ENCODE measurements at regions not wholly inside any gene's neighbourhood (a gene's known extent, or its start where the extent isn't known, plus 50 kb on each side); places are given as distances from the start of the nearest gene placed in this dataset.

GRCh38 chr3:174716956-174717505 is 142.1 kb upstream of the NAALADL2 start:
- CTCF ChIA-PET, result no interaction called here
- TF ChIP-seq TCF7L2 (IDR thresholded peaks at IDR 0.05; ENCODE audit: low read depth, low read length), result no peak
- TF ChIP-seq SIN3A (IDR thresholded peaks at IDR 0.05; ENCODE audit: borderline replicate concordance, insufficient read depth, low read depth, low read length), result no peak
- no peak for TF ChIP-seq POLR2AphosphoS5 (IDR thresholded peaks at IDR 0.05; ENCODE audit: low read depth, low read length)

GRCh38 chr3:174720717-174721116 is 138.4 kb upstream of the NAALADL2 start:
- in situ Hi-C loops (cut with HindIII; ENCODE audit: low pct_unique_long_range_greater_than_20kb, low sequenced_read_pairs), result no loop called here
- no peak for DNase-seq (ENCODE audit: low read depth, low spot score)
- Histone ChIP-seq H3K4me3 (ENCODE audit: low read depth in 2 of 2, low read length in 2 of 2) (no peak overlapping the region), H3K9me3 (ENCODE audit: control insufficient read depth, insufficient read depth, low read depth, low read length) (no peaks in the 10 kb centered on the region), H3K36me3 (ENCODE audit: control insufficient read depth, insufficient read depth, low read length) (no peaks in the 10 kb centered on the region), H3K4me1 (ENCODE audit: control insufficient read depth, insufficient read depth, low read length) (no peaks in the 10 kb centered on the region), H3K27ac (ENCODE audit: low read length) (no peak overlapping the region), H3K27me3 (ENCODE audit: control insufficient read depth, insufficient read depth, low read length) (no peaks in the 10 kb centered on the region)
- ATAC-seq, result no peak
- no TSS peak for BruUV-seq (replicated peaks)
- CTCF ChIA-PET, result no interaction called here
- POLR2A ChIA-PET, result no interaction called here
- intact Hi-C loops (cut with micrococcal nuclease; ENCODE audit: unreplicated experiment), result no loop called here
- TF ChIP-seq REST (IDR thresholded peaks at IDR 0.05; ENCODE audit: insufficient read depth in 1 of 2, low read depth in 2 of 2, low read length in 1 of 2) (no peak), POLR2AphosphoS5 (IDR thresholded peaks at IDR 0.05; ENCODE audit: low read depth, low read length) (no peak), CTCF (IDR thresholded peaks at IDR 0.05) (no peak), SIN3A (IDR thresholded peaks at IDR 0.05; ENCODE audit: borderline replicate concordance, insufficient read depth, low read depth, low read length) (no peak)

More at GRCh38 chr3:174716956-174717505, 142.1 kb upstream of the NAALADL2 start:
- POLR2A ChIA-PET, result no interaction called here
- H3K4me3 ChIP-seq (ENCODE audit: low read depth in 2 of 2, low read length in 2 of 2), result no peak overlapping the region
- ATAC-seq (no peak), DNase-seq (ENCODE audit: low read depth, low spot score) (no peak)
- H3K4me1 ChIP-seq (ENCODE audit: control insufficient read depth, insufficient read depth, low read length), result no peaks in the 10 kb centered on the region
- in situ Hi-C loops (cut with HindIII; ENCODE audit: low pct_unique_long_range_greater_than_20kb, low sequenced_read_pairs) (no loop called here), intact Hi-C loops (cut with micrococcal nuclease; ENCODE audit: unreplicated experiment) (no loop called here)
- no peak overlapping the region for H3K27ac ChIP-seq (ENCODE audit: low read length)
- no TSS peak for BruUV-seq (replicated peaks)
- H3K36me3 ChIP-seq (ENCODE audit: control insufficient read depth, insufficient read depth, low read length), result no peaks in the 10 kb centered on the region
- no peaks in the 10 kb centered on the region for H3K27me3 ChIP-seq (ENCODE audit: control insufficient read depth, insufficient read depth, low read length)
- H3K9me3 ChIP-seq (ENCODE audit: control insufficient read depth, insufficient read depth, low read depth, low read length), result no peaks in the 10 kb centered on the region

GRCh38 chr3:174725303-174725702 is 133.8 kb upstream of the NAALADL2 start:
- TF ChIP-seq CTCF (IDR thresholded peaks at IDR 0.05) (no peak), TCF7L2 (IDR thresholded peaks at IDR 0.05; ENCODE audit: low read depth, low read length) (no peak), REST (IDR thresholded peaks at IDR 0.05; ENCODE audit: insufficient read depth in 1 of 2, low read depth in 2 of 2, low read length in 1 of 2) (no peak), SIN3A (IDR thresholded peaks at IDR 0.05; ENCODE audit: borderline replicate concordance, insufficient read depth, low read depth, low read length) (no peak)

More at GRCh38 chr3:174725303-174725702, 133.8 kb upstream of the NAALADL2 start:
- H3K36me3 ChIP-seq (ENCODE audit: control insufficient read depth, insufficient read depth, low read length), result no peaks in the 10 kb centered on the region
- BruUV-seq (replicated peaks), result no TSS peak
- CTCF ChIA-PET, result no interaction called here
- ATAC-seq (no peak), DNase-seq (ENCODE audit: low read depth, low spot score) (no peak)
- intact Hi-C loops (cut with micrococcal nuclease; ENCODE audit: unreplicated experiment), result no loop called here
- in situ Hi-C loops (cut with HindIII; ENCODE audit: low pct_unique_long_range_greater_than_20kb, low sequenced_read_pairs), result no loop called here
- H3K4me1 ChIP-seq (ENCODE audit: control insufficient read depth, insufficient read depth, low read length), result no peaks in the 10 kb centered on the region
- no peak overlapping the region for H3K27ac ChIP-seq (ENCODE audit: low read length)
- H3K4me3 ChIP-seq (ENCODE audit: low read depth in 2 of 2, low read length in 2 of 2), result no peak overlapping the region
- POLR2A ChIA-PET, result no interaction called here
- H3K9me3 ChIP-seq (ENCODE audit: control insufficient read depth, insufficient read depth, low read depth, low read length), result no peaks in the 10 kb centered on the region
- H3K27me3 ChIP-seq (ENCODE audit: control insufficient read depth, insufficient read depth, low read length), result no peaks in the 10 kb centered on the region
